Neural progenitor cell (in vitro differentiated cells): ENCODE measurements at regions not wholly inside any gene's neighbourhood (a gene's known extent, or its start where the extent isn't known, plus 50 kb on each side); places are given as distances from the start of the nearest gene placed in this dataset.

ENCODE experiments used
- DNase-seq: peaks from one replicate; pipeline ENCODE4 v3.0.0-alpha.2; 2016; ENCODE audit warnings: low spot score
- H2AFZ ChIP-seq: fragments of 200-600 bp; sonication (generic); replicated peaks from 2 replicates; pipeline ENCODE4 v1.6.1; 2016; ENCODE audit warnings: antibody characterized with exemption
- H3F3A ChIP-seq: fragments of 200-600 bp; sonication (generic); 2 replicates; pipeline ENCODE4 v1.6.1; 2016; ENCODE audit warnings: antibody characterized with exemption, low read depth
- H3K27ac ChIP-seq: fragments of 200-600 bp; sonication (generic); 2 replicates; pipeline ENCODE4 v1.5.1; 2016; ENCODE audit warnings: mild to moderate bottlenecking
- H3K27me3 ChIP-seq: fragments of 200-600 bp; sonication (generic); 2 replicates; pipeline ENCODE4 v1.6.1; 2016; ENCODE audit warnings: mild to moderate bottlenecking, moderate library complexity
- H3K36me3 ChIP-seq: fragments of 200-600 bp; sonication (generic); 2 replicates; pipeline ENCODE4 v1.5.1; 2016
- H3K4me1 ChIP-seq: fragments of 200-600 bp; sonication (generic); 2 replicates; pipeline ENCODE4 v1.6.1; 2016; ENCODE audit warnings: mixed run types
- H3K4me2 ChIP-seq: fragments of 200-600 bp; sonication (generic); 2 replicates; pipeline ENCODE4 v1.6.1; 2016
- H3K4me3 ChIP-seq: fragments of 200-600 bp; sonication (generic); 2 replicates; pipeline ENCODE4 v1.5.1; 2016
- H3K79me2 ChIP-seq: fragments of 200-600 bp; sonication (generic); 2 replicates; pipeline ENCODE4 v1.6.1; 2016; ENCODE audit warnings: low read depth
- H3K9ac ChIP-seq: fragments of 200-600 bp; sonication (generic); 2 replicates; pipeline ENCODE4 v1.6.1; 2016
- H3K9me3 ChIP-seq: fragments of 200-600 bp; sonication (generic); 2 replicates; pipeline ENCODE4 v1.5.1; 2016; ENCODE audit warnings: low read depth
- H4K20me1 ChIP-seq: fragments of 200-600 bp; sonication (generic); 2 replicates; pipeline ENCODE4 v1.6.1; 2016; ENCODE audit warnings: low read depth
- H3K27ac Mint-ChIP-seq: 3 replicates; pipeline ENCODE4 v1.8.0; 2021; ENCODE audit warnings: mixed read lengths
- H3K27me3 Mint-ChIP-seq: 2 replicates; pipeline ENCODE4 v1.8.0; 2022; ENCODE audit warnings: low read depth, mild to moderate bottlenecking, inconsistent platforms, moderate library complexity, mixed read lengths; ENCODE audit not compliant: insufficient read depth
- H3K36me3 Mint-ChIP-seq: 3 replicates; pipeline ENCODE4 v1.8.0; 2021; ENCODE audit warnings: mixed read lengths
- H3K4me1 Mint-ChIP-seq: 3 replicates; pipeline ENCODE4 v1.8.0; 2021; ENCODE audit warnings: mixed read lengths
- H3K4me3 Mint-ChIP-seq: 3 replicates; pipeline ENCODE4 v1.8.0; 2021; ENCODE audit warnings: mild to moderate bottlenecking, moderate library complexity, mixed read lengths
- H3K9me3 Mint-ChIP-seq: 3 replicates; pipeline ENCODE4 v1.8.0; 2020; ENCODE audit warnings: mixed read lengths
- EZH2 ChIP-seq: fragments of 200-600 bp; sonication (generic); IDR thresholded peaks from 2 replicates; pipeline ENCODE4 v1.6.1; 2017; ENCODE audit warnings: antibody characterized with exemption, mild to moderate bottlenecking, moderate library complexity
- EZH2phosphoT487 ChIP-seq: fragments of 200-600 bp; sonication (generic); IDR thresholded peaks from 2 replicates; pipeline ENCODE4 v1.6.1; 2017; ENCODE audit warnings: antibody characterized with exemption
- TF ChIP-seq, protein P1 (sequence below): fragments of 200-600 bp; sonication (generic); IDR thresholded peaks from 2 replicates; pipeline ENCODE4 v1.5.1; 2017; ENCODE audit warnings: antibody characterized with exemption, mild to moderate bottlenecking

DNA sequence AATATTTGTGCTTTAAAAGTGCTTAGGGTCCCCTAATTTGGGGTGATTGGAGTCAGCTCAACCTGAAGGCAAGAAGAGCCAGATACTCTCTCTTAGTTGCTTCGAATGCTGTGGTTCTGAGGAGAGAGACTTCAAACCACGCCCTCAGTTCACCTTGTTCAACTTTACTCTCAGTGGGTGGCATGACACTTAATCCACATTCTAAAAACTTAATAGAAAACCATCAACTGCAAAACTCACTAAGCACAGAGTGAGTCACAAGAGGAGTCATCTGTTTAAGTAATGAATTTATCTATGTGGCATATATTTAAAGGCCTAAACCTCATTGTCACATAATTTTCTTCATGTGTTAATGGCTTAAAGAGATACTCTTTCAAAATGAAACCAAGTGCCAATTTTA lies 99.5 kb upstream of the SLC4A4 start:
- Histone ChIP-seq H3K27me3 (no peaks in the 10 kb centered on the region), H3K4me2 (no peak overlapping the region), H3F3A (no peaks in the 10 kb centered on the region), H3K9me3 (no peaks in the 10 kb centered on the region), H4K20me1 (no peaks in the 10 kb centered on the region), H3K79me2 (no peaks in the 10 kb centered on the region), H3K9ac (no peak overlapping the region), H3K36me3 (no peaks in the 10 kb centered on the region), H3K4me1 (no peaks in the 10 kb centered on the region), H2AFZ (no peak overlapping the region), H3K4me3 (no peak overlapping the region), H3K27ac (no peak overlapping the region)
- Mint-ChIP-seq H3K36me3 (no peaks in the 10 kb centered on the region), H3K4me1 (peaks cover 10% of the 10 kb centered on the region), H3K4me3 (no peak overlapping the region), H3K27ac (no peak overlapping the region), H3K9me3 (no peaks in the 10 kb centered on the region), H3K27me3 (no peaks in the 10 kb centered on the region)
- TF ChIP-seq, protein P1, sequence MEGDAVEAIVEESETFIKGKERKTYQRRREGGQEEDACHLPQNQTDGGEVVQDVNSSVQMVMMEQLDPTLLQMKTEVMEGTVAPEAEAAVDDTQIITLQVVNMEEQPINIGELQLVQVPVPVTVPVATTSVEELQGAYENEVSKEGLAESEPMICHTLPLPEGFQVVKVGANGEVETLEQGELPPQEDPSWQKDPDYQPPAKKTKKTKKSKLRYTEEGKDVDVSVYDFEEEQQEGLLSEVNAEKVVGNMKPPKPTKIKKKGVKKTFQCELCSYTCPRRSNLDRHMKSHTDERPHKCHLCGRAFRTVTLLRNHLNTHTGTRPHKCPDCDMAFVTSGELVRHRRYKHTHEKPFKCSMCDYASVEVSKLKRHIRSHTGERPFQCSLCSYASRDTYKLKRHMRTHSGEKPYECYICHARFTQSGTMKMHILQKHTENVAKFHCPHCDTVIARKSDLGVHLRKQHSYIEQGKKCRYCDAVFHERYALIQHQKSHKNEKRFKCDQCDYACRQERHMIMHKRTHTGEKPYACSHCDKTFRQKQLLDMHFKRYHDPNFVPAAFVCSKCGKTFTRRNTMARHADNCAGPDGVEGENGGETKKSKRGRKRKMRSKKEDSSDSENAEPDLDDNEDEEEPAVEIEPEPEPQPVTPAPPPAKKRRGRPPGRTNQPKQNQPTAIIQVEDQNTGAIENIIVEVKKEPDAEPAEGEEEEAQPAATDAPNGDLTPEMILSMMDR, result no peak
- no peak for TF ChIP-seq EZH2
- DNase-seq, result no peak

DNA sequence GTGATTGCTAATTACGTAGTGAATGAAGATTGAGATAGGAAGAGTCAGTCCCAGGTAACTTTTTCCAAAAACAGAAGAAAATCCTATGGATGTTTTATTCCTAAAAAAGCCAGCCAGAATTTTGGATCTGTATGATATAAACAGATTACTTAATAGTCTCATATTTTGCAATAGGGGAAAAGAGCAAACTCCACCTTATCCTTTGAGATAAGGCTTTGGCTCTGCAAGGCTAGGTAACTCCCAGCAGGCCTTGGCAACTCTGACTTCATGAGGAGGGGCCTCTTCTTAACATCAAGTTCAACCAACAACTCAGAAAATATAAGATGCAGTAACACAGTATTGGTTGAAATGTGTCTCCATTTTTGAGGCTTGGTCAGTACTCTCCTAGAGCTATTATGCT lies 98.7 kb upstream of the SLC4A4 start:
- TF ChIP-seq EZH2, result no peak
- TF ChIP-seq, protein P1, result no peak
- no peak for TF ChIP-seq EZH2phosphoT487
- Histone ChIP-seq H3K9ac (no peak overlapping the region), H3K27ac (no peak overlapping the region), H3K9me3 (no peaks in the 10 kb centered on the region), H3F3A (no peaks in the 10 kb centered on the region), H3K4me1 (no peaks in the 10 kb centered on the region), H3K36me3 (no peaks in the 10 kb centered on the region), H3K4me3 (no peak overlapping the region), H3K4me2 (no peak overlapping the region), H4K20me1 (no peaks in the 10 kb centered on the region), H3K27me3 (no peaks in the 10 kb centered on the region), H3K79me2 (no peaks in the 10 kb centered on the region), H2AFZ (no peak overlapping the region)
- H3K9me3 Mint-ChIP-seq, result no peaks in the 10 kb centered on the region
- H3K27ac Mint-ChIP-seq, result no peak overlapping the region
- DNase-seq, result no peak
- no peaks in the 10 kb centered on the region for H3K36me3 Mint-ChIP-seq
- no peak overlapping the region for H3K4me3 Mint-ChIP-seq
- peaks cover 10% of the 10 kb centered on the region for H3K4me1 Mint-ChIP-seq
- H3K27me3 Mint-ChIP-seq, result no peaks in the 10 kb centered on the region

DNA sequence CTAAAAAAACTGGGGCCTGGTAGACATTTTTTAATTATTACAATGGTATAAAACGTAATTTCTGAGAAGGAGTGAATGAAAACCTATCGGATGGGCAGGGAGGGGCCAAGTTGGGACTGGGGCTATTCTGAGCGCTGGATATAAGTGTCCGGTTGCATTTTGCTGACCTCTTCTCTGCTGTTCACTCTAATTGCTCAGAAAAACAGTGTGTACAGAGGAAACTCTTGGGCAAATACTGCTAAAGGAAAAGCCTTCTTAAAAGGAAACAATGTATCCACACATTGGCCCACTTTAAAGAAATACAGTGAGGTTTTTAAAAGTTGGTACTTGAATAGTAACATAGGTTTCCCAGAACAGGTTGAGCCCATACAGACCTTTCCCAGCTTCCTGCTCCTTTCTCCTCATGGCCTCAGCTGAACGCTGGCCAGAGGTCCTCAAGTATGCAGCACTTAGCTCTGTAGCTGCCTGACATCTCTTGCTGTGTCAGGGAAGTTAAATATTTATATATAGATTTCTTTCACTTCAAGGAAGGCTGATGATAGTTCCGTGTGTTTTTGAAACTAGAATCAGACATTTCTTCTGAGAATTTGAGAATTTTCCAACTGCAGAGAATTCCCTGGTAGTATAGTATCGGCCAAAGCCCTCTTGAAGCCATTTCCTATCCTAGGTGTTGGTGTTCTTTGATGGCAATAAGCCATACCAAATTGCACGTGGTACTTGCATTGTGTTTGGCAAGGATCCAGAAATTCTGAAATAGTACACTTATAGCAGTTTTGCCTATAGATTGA lies 97.1 kb upstream of the SLC4A4 start:
- Histone ChIP-seq H2AFZ (no peak overlapping the region), H3K27ac (no peak overlapping the region), H3K9ac (no peak overlapping the region), H3K4me3 (no peak overlapping the region), H3K9me3 (no peaks in the 10 kb centered on the region), H3K4me2 (no peak overlapping the region), H4K20me1 (no peaks in the 10 kb centered on the region), H3K79me2 (no peaks in the 10 kb centered on the region), H3K4me1 (no peaks in the 10 kb centered on the region), H3F3A (no peaks in the 10 kb centered on the region), H3K27me3 (no peaks in the 10 kb centered on the region), H3K36me3 (no peaks in the 10 kb centered on the region)
- H3K4me1 Mint-ChIP-seq, result peaks cover 3% of the 10 kb centered on the region
- no peaks in the 10 kb centered on the region for H3K27me3 Mint-ChIP-seq
- no peaks in the 10 kb centered on the region for H3K9me3 Mint-ChIP-seq
- DNase-seq, result no peak
- no peak overlapping the region for H3K27ac Mint-ChIP-seq
- TF ChIP-seq EZH2 (no peak), EZH2phosphoT487 (no peak)
- TF ChIP-seq, protein P1, result no peak
- H3K36me3 Mint-ChIP-seq, result no peaks in the 10 kb centered on the region
- H3K4me3 Mint-ChIP-seq, result no peak overlapping the region
